Islet of Langerhans (tissue), 1 donor: ENCODE measurements at regions not wholly inside any gene's neighbourhood (a gene's known extent, or its start where the extent isn't known, plus 50 kb on each side); places are given as distances from the start of the nearest gene placed in this dataset.

Experiments used
- FAIRE-seq: peaks from one replicate; lab custom pipeline; 2011; peaks lifted over from hg19 to GRCh38; lab: Jason Lieb, UNC

DNA sequence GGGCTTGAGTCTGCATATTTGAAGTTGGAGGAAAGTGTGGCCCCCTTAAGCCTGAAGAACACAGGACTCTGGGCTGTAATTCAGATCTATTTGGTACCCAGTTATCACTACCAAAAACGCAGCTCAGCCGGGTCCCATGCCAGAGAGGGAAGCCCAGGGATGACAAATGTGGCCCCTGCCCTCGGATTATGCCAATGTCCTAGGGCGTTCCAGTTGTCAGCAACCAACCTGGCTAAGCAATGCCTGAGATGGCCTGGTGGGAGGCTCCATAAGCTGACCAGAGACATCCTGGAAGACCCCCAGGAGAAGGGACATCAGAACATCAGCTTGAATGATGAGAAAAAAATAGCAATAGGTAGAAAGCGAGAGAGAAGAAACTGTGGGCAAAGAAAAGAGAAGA, 79.6 kb upstream of the UQCRFS1 start:
- FAIRE-seq, result no peak

DNA sequence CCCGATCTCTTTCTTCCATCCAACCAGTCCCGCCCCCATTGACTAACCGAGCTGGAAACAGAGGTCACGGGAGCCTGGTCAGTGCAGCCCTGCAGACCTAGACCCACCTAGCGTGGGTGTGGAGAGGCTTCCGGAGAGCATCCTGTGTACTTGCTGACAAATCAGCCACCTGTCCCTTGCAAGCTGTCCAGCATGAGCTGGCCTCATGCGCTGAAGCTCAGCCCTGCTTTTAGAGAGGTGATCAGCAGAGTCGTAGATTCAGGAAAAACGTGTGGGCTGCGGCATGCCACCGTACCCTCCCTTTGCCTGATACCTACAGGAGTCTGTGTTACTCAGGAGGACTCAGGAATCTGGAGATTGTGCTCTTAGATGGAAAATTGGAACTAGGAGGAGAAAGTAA, 80.3 kb upstream of the UQCRFS1 start:
- no peak for FAIRE-seq

DNA sequence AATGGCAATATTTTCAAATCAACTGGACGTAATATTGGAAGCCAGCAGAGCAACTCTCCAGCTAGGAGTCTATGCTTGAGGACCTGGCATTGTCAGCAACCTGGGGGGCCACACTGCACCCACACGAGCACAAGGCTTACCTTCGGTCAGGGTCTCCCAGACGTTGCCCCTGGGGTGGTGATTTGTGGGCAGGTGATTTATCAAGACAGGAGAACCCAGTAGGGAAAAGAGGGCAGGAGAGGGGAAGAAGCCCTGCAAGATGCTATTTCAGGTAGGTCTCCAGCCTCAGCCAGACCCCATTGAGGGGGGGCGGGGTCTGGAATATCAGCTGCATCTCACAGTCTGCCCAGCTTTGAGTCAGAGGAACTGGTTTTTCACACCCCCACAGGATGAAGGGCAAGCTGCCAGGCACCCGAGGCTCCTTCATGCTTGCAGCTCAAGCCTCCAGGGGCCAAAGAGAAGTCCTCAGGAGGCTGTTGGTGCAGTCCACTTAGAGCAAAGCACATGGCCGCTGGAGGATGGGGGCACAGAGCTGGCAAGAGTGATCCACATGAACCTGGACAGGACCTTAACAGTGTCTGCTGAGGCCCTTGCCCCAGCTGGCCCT, 80.9 kb upstream of the UQCRFS1 start:
- FAIRE-seq, result no peak

DNA sequence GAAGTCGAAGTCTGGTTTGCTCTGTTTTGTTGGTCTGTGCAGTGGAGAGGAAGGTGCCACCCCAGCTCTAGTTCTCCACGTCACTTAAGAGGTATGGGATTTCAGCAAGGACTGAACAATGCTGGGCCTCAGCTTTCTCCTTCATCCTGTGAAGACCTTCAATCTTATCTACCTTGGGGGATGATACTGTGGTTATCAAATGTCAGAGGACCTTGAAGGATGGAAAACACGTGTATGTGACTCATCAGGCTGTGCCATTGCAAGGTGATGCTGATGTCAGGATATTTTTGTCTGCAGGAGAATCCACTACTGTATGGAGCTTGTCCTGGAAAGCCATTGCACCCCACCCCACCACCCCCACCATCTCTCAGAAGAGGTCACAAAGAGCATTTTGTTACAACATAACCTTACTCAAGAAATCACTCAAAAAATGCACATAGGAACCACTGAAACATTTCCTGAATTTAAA, 81.4 kb upstream of the UQCRFS1 start:
- no peak for FAIRE-seq

DNA sequence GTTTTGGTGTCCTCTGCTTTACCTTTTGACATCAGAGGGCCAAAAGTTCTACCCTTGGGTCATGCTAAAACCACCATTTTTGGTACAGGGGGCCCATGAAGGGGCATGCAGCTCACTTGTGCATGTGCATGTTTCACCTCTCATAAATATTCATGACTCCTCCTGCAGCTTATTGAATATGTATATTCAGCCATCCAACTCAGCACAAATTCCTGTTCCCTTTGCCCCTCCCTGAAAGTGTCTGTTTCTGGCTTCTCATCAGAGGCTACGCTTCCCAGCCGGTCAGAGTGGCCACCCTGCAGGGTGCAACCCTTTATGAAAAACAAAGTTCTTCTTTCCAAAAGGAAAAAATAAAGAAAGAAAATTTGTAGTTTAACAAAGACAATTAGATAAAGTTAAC, 82.3 kb upstream of the UQCRFS1 start:
- no peak for FAIRE-seq

DNA sequence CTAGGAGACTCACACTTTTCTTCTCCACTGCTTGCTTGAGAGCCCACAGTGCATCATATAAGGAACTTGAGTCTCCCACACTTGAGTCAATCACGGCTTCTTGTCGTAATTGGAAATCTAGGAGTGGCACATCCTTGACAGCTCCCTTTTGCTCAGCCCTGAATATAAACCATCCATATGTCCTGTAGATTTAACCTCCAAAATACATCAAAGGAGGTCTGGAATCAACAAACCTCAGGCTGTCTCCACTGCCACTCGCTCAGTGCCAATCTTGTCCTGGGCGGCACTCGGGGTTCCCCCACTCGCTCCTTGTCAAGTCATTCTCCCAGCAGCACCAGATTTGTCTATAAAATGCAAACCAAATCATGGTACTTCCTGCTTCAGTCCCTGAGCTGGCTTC, 84.4 kb upstream of the UQCRFS1 start:
- no peak for FAIRE-seq

DNA sequence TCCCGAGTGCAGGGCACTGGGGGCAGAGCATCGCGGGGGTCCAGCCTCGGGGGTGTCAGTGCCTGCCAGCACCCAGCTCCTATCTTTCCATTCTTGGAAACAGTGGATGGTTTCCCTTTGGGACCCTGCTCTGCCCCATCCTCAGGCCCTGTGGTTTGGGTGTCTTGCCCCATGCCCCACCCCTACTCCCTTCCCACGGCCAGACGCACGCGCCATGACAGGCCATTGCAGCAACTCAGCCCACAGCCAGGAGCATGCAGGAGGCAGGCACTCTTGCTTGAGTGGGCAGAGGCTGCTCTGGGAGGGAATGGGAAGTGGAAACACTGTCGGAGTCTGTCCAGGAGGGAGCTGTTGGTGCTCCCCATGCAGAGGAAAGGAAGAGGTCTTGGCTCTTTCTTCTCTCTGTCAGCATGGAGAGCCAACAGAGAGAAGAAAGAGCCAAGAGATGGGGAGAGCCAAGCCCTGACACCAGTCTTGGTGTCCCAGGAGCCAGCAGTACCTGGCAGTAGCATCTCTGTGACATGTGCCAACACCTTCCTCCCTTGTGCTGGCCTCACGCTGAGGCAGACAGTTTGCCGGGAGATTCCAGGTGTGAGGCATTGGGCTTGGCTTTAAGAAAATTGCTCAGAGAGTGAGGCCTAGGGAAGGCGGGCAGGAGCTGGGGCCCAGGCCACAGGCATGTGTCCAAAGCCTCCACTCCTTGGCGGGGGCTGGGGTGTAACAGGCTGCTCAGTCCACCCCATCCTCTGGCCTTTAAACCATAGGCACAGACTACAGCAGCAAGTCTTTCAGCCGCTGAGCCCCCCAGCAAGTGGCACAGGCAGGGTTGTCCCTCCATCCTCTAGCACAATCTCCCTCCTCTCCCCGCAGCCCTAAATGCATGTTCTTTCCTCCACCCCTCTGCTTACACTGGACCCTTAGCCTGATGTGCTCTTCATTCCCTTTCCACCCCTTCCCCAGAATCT, 86.7 kb upstream of the UQCRFS1 start:
- no peak for FAIRE-seq

DNA sequence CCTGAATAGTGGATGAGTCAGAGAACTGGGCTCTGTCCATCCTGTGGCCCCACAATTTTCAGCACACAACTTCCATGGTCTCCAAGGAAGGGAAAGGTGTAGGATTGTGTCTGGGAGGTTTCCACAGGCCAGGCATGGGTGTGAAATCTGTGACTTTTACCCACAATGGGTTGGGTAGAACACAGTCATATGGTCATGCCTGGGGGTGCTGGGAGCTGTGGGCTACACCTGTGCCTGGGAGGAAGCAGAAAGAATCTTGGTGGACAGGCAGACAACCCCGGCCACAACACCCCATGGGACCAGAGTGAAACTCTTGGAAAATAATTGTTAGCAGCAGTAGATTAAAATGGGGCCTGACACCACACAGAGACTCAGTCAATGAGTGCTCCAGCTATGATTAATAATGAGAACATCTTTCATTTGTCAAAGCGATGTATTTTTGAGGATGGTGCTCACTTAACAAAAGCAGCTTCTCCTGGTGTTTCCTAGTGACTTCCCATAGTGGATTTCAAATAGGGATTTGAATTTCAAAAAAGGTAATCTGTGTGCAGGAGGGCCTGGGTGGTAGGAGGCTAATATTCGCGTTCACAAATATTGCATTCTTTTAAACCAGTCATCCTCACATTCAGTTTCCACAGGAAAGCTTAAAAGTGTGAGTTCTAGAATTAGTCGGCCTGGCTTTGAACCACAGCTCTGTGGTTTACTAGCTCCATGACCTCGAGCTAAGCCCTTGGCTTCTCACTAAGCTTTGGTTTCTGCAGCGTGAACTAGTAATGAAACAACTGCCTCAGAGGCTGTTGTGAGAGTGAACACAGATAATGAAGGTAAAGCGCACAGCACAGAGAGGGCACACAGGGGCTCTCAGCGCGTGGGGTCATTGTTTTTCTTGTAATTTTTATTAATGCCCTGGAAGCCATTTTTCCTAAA, 89.3 kb upstream of the UQCRFS1 start:
- FAIRE-seq, result no peak

DNA sequence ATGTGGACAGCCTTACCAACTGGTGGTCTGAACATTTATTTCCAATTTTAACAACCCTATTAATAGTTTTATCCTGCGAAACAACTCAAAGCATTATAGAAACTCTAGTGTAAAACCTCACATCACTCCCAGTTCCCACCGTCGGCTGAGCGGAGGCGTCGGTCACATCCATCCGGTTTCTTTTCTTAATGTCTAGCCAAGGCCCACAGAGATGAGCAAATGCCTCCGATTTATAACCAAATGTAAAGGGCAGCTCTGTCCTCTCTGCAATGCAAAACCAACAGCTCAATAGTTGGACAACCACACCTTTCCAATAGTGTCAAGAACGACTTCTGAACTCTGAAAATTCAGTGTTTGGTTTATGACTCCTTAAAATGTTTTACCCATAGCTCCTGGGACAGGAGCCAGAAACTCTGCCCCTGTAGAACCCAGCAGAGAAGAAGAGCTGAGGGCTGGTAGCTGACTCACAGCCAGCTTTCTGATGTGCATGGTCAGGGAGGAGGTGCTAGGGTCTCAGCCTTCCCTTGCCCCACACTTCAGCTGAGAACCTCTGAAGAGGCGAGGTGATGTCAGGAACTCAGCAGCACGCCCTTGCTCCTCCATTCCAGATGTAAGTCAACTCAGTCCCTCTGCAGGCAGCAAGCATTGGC, 90.2 kb upstream of the UQCRFS1 start:
- FAIRE-seq, result no peak

DNA sequence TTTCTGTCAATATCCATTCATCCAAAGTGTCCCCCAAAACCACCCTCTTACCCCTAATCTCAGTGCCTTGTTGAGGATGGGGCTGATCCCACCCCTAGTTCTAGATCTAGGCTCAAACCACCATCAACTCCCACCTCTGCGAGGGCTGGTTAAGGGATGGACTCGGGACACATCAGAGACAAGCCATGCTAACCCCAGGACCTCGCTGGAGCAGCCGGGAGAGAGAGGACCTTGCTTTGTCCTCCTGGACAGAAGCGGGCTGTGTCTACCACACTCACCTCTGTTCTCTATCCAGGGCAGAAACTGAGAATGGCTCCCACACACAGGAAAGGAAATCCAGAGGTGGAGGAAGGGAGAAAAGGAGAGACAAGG, 90.8 kb upstream of the UQCRFS1 start:
- no peak for FAIRE-seq

DNA sequence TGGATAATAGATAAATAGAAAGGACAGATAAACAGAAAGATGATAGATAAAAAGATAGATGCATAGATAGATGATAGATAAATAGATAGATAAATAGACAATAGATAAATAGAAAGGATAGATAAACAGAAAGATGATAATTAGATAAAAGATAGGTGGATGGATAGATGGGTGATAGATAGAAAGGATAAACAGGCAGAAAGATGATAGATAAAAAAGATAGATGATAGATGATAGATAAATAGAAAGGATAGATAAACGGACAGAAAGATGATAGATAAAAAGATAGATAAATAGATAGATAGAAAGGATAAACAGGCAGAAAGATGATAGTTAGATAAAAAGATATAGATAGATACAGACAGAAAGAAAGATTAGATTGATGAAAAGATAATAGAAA, 92.3 kb upstream of the UQCRFS1 start:
- FAIRE-seq, result no peak

DNA sequence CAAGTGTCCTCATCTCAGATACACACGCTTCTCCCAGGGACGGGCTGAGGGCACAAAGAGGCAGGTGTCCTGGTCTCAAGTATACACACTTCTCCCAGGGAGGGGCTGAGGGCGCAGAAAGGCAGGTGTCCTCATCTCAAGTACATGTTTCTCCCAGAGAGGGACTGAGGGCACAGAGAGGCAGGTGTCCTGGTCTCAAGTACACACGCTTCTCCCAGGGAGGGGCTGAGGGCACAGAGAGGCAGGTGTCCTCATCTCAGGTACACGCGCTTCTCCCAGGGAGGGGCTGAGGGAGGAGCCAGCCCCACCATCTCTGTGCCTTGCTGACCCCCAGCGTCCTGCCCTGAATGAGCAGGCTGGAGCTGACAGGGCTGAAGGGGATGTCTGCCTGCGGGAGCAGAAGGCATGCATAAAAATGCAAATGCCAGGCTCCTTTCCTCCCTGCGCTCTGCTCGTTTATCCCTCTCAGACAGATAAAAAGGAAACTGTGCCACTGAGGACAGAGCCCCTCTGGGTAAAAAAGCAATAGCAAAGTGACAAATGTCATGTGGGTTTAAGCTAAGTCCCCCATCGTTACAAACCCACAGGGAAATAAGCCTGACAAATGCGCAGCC, 96.1 kb upstream of the UQCRFS1 start:
- FAIRE-seq, result no peak

DNA sequence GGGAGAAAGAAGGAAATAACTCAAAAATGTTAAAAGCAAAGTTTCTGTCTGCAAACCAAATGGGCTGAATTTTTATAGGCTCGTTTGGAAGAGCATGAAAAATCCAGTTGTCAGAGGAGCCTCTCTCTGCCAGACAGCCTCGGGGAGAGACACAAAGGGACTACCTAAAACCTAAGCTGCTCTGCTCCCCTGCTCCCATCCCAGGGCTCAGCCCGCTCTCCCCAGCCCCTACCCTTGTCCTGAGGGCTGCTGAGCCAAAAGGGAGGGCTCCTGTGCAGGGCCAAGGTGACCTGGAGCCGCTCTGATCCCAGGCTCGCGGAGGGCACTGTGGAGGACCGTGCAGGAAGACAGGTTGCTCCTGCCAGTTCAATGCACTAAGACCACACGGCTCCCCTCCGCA, 96.7 kb upstream of the UQCRFS1 start:
- FAIRE-seq, result no peak

DNA sequence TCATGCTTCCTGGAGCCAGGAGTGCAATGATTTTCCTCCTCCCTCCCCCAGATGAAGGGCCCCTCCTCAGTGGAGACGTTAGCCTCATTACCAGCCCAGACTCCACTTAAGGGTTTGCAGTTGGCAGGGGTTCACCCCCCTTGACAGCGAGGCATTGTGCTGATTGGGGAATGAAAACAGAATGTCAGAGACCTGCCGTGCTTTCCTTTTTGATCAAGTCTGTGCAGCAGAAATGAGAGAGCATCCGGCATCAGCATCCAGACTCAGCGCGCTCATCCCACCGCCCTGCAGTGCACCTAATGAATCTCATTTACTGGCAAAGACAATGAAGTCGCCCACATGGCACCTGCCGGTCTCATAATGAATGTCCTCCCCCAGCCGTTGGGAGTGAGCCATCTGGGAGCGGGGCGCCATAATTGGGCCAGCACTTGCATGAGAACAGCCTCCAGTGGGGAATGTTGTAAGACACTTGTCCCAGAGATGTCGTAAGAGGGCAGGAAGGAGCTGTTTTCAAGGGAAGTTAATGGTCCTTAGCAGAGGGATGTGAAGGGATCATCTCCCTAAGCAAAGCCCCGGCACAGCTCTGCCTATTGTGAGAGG, 98.3 kb upstream of the UQCRFS1 start:
- FAIRE-seq, result no peak

DNA sequence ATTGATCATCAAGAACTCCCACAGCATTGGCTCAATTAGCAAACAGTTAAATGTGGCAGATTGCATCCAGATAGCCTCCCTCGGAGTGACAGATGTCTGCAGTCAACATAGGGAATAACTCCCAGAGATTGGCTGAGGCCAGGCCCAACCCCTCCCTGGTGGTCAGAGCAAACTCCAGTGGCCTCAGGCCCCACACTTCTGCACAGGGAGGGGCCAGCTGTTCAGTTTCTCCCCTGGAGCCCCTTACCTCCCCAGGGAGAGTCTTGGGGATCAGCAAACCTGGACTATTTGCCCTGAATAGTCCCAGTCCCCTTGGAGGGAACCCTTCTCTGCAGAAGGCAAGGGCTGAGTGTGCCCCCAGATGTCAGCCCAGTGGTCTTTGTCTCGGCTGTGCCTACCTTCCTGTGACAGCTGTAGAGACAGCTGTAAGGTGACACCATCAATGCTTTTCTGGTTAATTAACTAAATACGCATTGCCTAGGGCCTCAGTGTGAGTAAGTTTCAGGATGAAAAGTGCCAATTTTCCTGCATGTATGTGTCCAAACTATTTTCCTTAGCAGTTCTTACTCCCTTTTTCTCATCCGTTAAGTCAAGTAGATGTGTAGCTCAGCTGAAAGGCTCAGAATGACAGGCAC, 102.7 kb upstream of the UQCRFS1 start:
- no peak for FAIRE-seq

DNA sequence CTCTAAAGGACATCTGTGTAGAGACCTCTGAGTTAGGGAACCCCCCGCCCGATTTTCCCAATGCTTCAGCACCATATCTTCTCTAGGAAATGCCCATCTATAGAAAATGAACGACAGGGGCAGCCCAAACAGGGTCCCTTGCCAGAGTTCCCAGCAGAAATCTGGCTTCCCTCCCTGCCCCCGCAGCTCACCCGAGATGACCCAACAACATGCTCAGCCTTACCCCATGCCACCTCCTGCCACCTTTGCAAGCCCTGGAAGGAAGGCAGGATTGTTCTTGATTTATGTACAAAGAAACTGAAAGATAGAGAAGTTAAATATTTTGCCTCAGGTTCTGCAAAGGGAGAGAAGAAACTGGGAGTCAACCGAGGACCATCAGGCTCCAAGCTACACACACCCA, 105.6 kb upstream of the UQCRFS1 start:
- no peak for FAIRE-seq

DNA sequence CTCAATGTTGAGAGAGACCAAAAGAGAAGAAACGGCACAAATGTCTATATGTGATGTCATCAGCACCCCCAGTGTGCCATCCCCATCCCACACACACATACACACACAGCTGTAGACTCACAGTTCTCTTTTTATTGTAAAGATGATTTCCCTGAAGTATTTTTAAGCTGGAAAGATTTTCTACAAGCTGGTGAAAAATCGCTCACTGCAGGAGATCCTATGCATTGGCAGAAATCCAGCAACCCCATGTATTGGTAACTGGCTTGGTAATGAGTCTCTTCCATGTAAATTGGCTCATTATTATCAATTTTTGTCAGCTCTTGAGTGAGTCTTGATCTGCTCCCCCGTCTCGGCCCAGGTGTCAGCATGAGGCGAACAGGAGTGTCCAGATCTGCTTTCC, 107.1 kb upstream of the UQCRFS1 start:
- no peak for FAIRE-seq

DNA sequence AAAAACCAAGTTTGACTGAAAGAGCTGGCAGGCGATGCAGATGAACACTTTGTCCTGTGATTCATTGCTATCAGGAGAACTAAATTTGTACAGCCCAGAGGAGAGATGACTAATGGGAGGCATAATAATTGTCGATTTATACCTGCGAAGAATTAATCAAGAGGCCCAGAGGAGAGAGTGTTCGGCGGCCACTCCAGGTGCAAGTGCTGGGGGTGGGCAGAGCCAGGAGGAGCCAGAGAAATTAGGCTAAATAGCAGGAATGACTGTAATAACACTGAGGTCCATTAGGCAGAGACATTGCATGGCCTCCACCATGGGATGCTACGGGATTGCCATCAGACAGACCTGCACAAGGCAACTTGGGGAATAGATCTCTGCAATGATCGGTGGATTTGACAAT, 107.7 kb upstream of the UQCRFS1 start:
- FAIRE-seq, result no peak

DNA sequence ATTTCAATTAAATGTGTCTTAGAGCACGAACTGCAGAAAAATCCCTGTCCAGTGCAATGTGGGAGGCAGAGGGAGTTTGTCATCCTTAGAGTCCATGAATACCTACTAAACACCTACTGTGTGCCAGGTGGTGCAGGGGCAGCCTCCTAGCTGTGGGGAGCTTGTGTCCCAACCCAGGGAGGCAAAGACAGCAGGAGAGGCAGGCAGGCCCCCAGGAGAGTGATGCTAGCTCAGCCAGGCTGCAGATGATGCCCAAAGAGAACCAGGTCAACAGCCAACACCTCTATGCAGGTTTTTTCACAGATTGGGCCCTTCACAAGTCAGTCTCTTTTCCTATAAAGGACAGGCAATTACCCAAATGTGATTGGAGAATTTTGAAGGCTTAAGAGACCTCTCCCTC, 108.2 kb upstream of the UQCRFS1 start:
- no peak for FAIRE-seq

DNA sequence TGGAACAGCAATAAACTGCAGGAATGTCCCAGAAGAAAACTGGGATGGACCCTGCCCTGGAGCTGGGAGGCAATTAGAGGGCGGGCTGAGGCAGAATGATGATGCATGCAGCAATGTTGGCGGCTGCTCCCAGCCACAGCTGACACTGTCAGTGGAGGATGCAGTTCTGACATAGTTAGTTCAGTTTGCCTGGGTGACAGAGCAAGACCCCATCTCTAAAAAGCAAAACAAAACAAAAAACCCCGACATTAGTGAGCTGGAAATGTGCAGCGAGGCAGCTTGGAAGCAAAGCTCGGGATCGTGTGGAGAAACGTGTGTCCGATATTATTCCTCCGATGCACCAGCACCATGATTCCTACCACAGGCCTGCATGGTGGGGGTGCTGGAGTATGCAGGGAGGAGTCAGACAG, 110.1 kb upstream of the UQCRFS1 start:
- no peak for FAIRE-seq
